ENCODE measurements at regions not wholly inside any gene's neighbourhood (a gene's known extent, or its start where the extent isn't known, plus 50 kb on each side); places are given as distances from the start of the nearest gene placed in this dataset.

DNA sequence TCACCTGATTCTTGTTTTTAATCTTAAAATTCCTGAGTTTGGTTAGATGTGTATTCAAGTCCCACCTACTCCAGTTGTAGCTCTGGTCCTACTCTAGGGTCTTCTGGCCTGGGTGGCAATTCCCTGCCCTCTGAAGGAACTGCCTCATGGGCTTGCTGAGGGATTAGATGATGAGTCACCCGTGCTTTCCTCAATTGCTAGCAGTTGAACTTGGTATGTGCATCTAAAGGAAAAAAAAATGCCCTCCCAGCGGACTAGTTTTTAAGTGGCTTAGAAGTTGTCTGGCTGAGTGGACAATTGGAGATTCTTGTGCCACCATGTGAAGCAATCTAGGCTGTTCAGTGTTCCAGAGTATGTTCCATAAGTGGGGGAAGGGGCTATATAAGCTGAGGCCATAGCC, 127.0 kb downstream of the CCNG2 start:
- TF ChIP-seq POLR2A (IDR thresholded peaks at IDR 0.05; ENCODE audit: low read depth, low read length) (no peak), YY1 (IDR thresholded peaks at IDR 0.05; ENCODE audit: low read depth, low read length) (no peak), EGR1 (IDR thresholded peaks at IDR 0.05; ENCODE audit: borderline replicate concordance in 1 of 2, low read depth in 2 of 2, low read length in 2 of 2) (no peak), FOXM1 (IDR thresholded peaks at IDR 0.05; ENCODE audit: low read depth, low read length) (no peak), TCF7 (IDR thresholded peaks at IDR 0.05; ENCODE audit: borderline replicate concordance) (no peak), NFIC (IDR thresholded peaks at IDR 0.05; ENCODE audit: low read depth, low read length) (no peak), BRCA1 (IDR thresholded peaks at IDR 0.05; ENCODE audit: low read depth, low read length) (no peak), EP300 (IDR thresholded peaks at IDR 0.05; ENCODE audit: borderline replicate concordance in 1 of 2, control insufficient read depth in 1 of 2, low read depth in 2 of 2, low read length in 2 of 2) (no peak), HDAC2 (IDR thresholded peaks at IDR 0.05) (no peak)
- TF ChIP-seq, protein P1, sequence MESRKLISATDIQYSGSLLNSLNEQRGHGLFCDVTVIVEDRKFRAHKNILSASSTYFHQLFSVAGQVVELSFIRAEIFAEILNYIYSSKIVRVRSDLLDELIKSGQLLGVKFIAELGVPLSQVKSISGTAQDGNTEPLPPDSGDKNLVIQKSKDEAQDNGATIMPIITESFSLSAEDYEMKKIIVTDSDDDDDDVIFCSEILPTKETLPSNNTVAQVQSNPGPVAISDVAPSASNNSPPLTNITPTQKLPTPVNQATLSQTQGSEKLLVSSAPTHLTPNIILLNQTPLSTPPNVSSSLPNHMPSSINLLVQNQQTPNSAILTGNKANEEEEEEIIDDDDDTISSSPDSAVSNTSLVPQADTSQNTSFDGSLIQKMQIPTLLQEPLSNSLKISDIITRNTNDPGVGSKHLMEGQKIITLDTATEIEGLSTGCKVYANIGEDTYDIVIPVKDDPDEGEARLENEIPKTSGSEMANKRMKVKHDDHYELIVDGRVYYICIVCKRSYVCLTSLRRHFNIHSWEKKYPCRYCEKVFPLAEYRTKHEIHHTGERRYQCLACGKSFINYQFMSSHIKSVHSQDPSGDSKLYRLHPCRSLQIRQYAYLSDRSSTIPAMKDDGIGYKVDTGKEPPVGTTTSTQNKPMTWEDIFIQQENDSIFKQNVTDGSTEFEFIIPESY (IDR thresholded peaks at IDR 0.05): no peak
- TF ChIP-seq, protein P2, sequence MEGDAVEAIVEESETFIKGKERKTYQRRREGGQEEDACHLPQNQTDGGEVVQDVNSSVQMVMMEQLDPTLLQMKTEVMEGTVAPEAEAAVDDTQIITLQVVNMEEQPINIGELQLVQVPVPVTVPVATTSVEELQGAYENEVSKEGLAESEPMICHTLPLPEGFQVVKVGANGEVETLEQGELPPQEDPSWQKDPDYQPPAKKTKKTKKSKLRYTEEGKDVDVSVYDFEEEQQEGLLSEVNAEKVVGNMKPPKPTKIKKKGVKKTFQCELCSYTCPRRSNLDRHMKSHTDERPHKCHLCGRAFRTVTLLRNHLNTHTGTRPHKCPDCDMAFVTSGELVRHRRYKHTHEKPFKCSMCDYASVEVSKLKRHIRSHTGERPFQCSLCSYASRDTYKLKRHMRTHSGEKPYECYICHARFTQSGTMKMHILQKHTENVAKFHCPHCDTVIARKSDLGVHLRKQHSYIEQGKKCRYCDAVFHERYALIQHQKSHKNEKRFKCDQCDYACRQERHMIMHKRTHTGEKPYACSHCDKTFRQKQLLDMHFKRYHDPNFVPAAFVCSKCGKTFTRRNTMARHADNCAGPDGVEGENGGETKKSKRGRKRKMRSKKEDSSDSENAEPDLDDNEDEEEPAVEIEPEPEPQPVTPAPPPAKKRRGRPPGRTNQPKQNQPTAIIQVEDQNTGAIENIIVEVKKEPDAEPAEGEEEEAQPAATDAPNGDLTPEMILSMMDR (IDR thresholded peaks at IDR 0.05 in 2 of 3, conservative IDR thresholded peaks at IDR 0.05 in 1 of 3; ENCODE audit: control insufficient read depth in 2 of 3, extremely low read depth in 1 of 3, insufficient read depth in 1 of 3, low read depth in 3 of 3, low read length in 3 of 3): no peak
- TF ChIP-seq, protein P3, sequence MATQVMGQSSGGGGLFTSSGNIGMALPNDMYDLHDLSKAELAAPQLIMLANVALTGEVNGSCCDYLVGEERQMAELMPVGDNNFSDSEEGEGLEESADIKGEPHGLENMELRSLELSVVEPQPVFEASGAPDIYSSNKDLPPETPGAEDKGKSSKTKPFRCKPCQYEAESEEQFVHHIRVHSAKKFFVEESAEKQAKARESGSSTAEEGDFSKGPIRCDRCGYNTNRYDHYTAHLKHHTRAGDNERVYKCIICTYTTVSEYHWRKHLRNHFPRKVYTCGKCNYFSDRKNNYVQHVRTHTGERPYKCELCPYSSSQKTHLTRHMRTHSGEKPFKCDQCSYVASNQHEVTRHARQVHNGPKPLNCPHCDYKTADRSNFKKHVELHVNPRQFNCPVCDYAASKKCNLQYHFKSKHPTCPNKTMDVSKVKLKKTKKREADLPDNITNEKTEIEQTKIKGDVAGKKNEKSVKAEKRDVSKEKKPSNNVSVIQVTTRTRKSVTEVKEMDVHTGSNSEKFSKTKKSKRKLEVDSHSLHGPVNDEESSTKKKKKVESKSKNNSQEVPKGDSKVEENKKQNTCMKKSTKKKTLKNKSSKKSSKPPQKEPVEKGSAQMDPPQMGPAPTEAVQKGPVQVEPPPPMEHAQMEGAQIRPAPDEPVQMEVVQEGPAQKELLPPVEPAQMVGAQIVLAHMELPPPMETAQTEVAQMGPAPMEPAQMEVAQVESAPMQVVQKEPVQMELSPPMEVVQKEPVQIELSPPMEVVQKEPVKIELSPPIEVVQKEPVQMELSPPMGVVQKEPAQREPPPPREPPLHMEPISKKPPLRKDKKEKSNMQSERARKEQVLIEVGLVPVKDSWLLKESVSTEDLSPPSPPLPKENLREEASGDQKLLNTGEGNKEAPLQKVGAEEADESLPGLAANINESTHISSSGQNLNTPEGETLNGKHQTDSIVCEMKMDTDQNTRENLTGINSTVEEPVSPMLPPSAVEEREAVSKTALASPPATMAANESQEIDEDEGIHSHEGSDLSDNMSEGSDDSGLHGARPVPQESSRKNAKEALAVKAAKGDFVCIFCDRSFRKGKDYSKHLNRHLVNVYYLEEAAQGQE (IDR thresholded peaks at IDR 0.05; ENCODE audit: low read depth, low read length): no peak
- TF ChIP-seq, protein P4, sequence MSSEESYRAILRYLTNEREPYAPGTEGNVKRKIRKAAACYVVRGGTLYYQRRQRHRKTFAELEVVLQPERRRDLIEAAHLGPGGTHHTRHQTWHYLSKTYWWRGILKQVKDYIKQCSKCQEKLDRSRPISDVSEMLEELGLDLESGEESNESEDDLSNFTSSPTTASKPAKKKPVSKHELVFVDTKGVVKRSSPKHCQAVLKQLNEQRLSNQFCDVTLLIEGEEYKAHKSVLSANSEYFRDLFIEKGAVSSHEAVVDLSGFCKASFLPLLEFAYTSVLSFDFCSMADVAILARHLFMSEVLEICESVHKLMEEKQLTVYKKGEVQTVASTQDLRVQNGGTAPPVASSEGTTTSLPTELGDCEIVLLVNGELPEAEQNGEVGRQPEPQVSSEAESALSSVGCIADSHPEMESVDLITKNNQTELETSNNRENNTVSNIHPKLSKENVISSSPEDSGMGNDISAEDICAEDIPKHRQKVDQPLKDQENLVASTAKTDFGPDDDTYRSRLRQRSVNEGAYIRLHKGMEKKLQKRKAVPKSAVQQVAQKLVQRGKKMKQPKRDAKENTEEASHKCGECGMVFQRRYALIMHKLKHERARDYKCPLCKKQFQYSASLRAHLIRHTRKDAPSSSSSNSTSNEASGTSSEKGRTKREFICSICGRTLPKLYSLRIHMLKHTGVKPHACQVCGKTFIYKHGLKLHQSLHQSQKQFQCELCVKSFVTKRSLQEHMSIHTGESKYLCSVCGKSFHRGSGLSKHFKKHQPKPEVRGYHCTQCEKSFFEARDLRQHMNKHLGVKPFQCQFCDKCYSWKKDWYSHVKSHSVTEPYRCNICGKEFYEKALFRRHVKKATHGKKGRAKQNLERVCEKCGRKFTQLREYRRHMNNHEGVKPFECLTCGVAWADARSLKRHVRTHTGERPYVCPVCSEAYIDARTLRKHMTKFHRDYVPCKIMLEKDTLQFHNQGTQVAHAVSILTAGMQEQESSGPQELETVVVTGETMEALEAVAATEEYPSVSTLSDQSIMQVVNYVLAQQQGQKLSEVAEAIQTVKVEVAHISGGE (CRISPR knock-in tag; IDR thresholded peaks at IDR 0.05): no peak

Data from GM12878 (cell line).